Liver (tissue), 8 donors: ENCODE measurements at regions not wholly inside any gene's neighbourhood (a gene's known extent, or its start where the extent isn't known, plus 50 kb on each side); places are given as distances from the start of the nearest gene placed in this dataset.

Experiments
- DNase-seq: peaks from one replicate; pipeline ENCODE4 v3.0.0-alpha.2; 2017; ENCODE audit warnings: low spot score
- H3K27ac ChIP-seq, 2 donors: one replicate each; pipeline ENCODE4 v1.7.0; 2013; ENCODE audit warnings: inconsistent platforms in 2 of 2, low read length in 2 of 2, control low read depth in 1 of 2, low read depth in 1 of 2, mild to moderate bottlenecking in 1 of 2
- H3K27me3 ChIP-seq, 4 donors: one replicate each; pipeline versions ENCODE4 v1.6.1 to v1.7.0; 2013; ENCODE audit warnings: low read length in 3 of 4, inconsistent platforms in 1 of 4, mild to moderate bottlenecking in 1 of 4, moderate library complexity in 1 of 4; ENCODE audit not compliant: control insufficient read depth in 4 of 4, insufficient read depth in 4 of 4
- H3K36me3 ChIP-seq, 4 donors: one replicate each; pipeline versions ENCODE4 v1.6.1 to v1.7.0; 2013; ENCODE audit warnings: low read length in 3 of 4, mild to moderate bottlenecking in 3 of 4, low read depth in 1 of 4, moderate library complexity in 1 of 4; ENCODE audit not compliant: control insufficient read depth in 4 of 4, insufficient read depth in 3 of 4
- H3K4me1 ChIP-seq, 4 donors: one replicate each; pipeline versions ENCODE4 v1.6.1 to v1.7.0; 2013; ENCODE audit warnings: low read length in 3 of 4, mild to moderate bottlenecking in 3 of 4, moderate library complexity in 1 of 4; ENCODE audit not compliant: control insufficient read depth in 4 of 4, insufficient read depth in 4 of 4
- H3K4me3 ChIP-seq, 3 donors: one replicate each; pipeline versions ENCODE4 v1.6.1 to v1.7.0; 2013; ENCODE audit warnings: low read length in 3 of 3, control low read depth in 1 of 3, low read depth in 1 of 3, mild to moderate bottlenecking in 1 of 3
- H3K9ac ChIP-seq, 2 donors: one replicate each; pipeline ENCODE4 v1.7.0; 2013; ENCODE audit warnings: low read length in 2 of 2, mild to moderate bottlenecking in 2 of 2, moderate library complexity in 2 of 2, control low read depth in 1 of 2, low read depth in 1 of 2
- H3K9me3 ChIP-seq, 4 donors: one replicate each; pipeline versions ENCODE4 v1.6.1 to v1.7.0; 2013; ENCODE audit warnings: low read length in 3 of 4; ENCODE audit not compliant: control insufficient read depth in 4 of 4
- CTCF ChIP-seq: fragments of 150-350 bp; IDR thresholded peaks from 2 replicates; pipeline ENCODE4 v1.5.1; 2017; ENCODE audit warnings: improper control_type of control experiment, low read depth, low read length; ENCODE audit not compliant: missing input control
- EGR1 ChIP-seq, 2 donors: IDR thresholded peaks; 2 replicates each; pipeline ENCODE4 v1.6.1; 2016 to 2018; ENCODE audit warnings: antibody characterized with exemption in 2 of 2, low read depth in 2 of 2
- FOXA1 ChIP-seq: IDR thresholded peaks from 2 replicates; pipeline ENCODE4 v1.6.1; 2016; ENCODE audit warnings: antibody characterized with exemption
- FOXA2 ChIP-seq: IDR thresholded peaks from 2 replicates; pipeline ENCODE4 v1.6.1; 2016; ENCODE audit warnings: antibody characterized with exemption
- GABPA ChIP-seq, 2 donors: IDR thresholded peaks in 1 of 2; conservative IDR thresholded peaks in 1 of 2; 2 replicates each; pipeline ENCODE4 v1.6.1; 2016; ENCODE audit warnings: antibody characterized with exemption in 2 of 2, mild to moderate bottlenecking in 1 of 2, moderate library complexity in 1 of 2
- HNF4A ChIP-seq, 2 donors: conservative IDR thresholded peaks; 2 replicates each; pipeline ENCODE4 v1.6.1; 2016; ENCODE audit warnings: antibody characterized with exemption in 2 of 2, mild to moderate bottlenecking in 2 of 2
- JUND ChIP-seq, 2 donors: IDR thresholded peaks; 2 replicates each; pipeline ENCODE4 v1.6.1; 2016; ENCODE audit warnings: antibody characterized with exemption in 2 of 2
- NR2F2 ChIP-seq: IDR thresholded peaks from 2 replicates; pipeline ENCODE4 v1.6.1; 2016; ENCODE audit warnings: antibody characterized with exemption
- RAD21 ChIP-seq, 2 donors: IDR thresholded peaks; 2 replicates each; pipeline ENCODE4 v1.6.1; 2016; ENCODE audit warnings: antibody characterized with exemption in 2 of 2, mild to moderate bottlenecking in 2 of 2
- RXRA ChIP-seq, 2 donors: IDR thresholded peaks; 2 replicates each; pipeline ENCODE4 v1.6.1; 2017 to 2018; ENCODE audit warnings: antibody characterized with exemption in 2 of 2, mild to moderate bottlenecking in 1 of 2
- TAF1 ChIP-seq: conservative IDR thresholded peaks from 2 replicates; pipeline ENCODE4 v1.6.1; 2016; ENCODE audit warnings: antibody characterized with exemption, mild to moderate bottlenecking
- WGBS: extraction: QIAGEN DNeasy Blood & Tissue Kit; methylation state at CpG from one replicate; pipeline ENCODE4 v1.1.7; 2013; 5-methylcytosine and 5-hydroxymethylcytosine counted together
- TF ChIP-seq, protein P1 (sequence below): IDR thresholded peaks from 2 replicates; pipeline ENCODE4 v1.6.1; 2016; ENCODE audit warnings: antibody characterized with exemption
- TF ChIP-seq, protein P2 (sequence below): IDR thresholded peaks from 2 replicates; pipeline ENCODE4 v1.6.1; 2016; ENCODE audit warnings: antibody characterized with exemption, mild to moderate bottlenecking
- TF ChIP-seq, protein P3 (sequence below): IDR thresholded peaks from 2 replicates; pipeline ENCODE4 v1.6.1; 2016; ENCODE audit warnings: antibody characterized with exemption
- donor health status: healthy.
- donor health status: healthy.
- donor health status: healthy.
- donor health status: healthy.
- donor health status: healthy.

DNA sequence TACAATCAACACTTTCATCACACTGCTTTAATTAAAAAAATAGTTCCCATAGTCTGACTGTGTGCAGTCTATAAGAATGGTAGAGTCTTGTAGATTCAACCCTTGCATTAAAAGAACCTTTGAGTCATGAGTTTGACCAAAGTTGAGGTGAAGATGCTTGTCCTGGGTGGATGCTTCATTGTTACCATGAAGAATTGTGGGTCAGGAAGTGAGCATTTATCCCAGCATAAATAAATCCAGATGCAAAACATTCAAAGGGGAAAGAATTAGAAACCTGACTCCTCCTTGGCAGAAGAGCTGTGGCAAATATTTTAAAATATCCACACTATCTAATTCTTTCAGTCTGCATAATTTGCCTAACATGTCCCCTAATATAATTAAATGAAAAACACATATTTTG, 72.9 kb upstream of the SPAG17 start:
- no peak overlapping the region for H3K27ac ChIP-seq
- TF ChIP-seq TAF1 (no peak), NR2F2 (no peak), CTCF (no peak), FOXA2 (no peak), GABPA (IDR thresholded peaks at IDR 0.05 in 1 of 2, conservative IDR thresholded peaks at IDR 0.05 in 1 of 2) (no peak), RAD21 (IDR thresholded peaks at IDR 0.05) (no peak), FOXA1 (no peak), RXRA (IDR thresholded peaks at IDR 0.05) (no peak), EGR1 (IDR thresholded peaks at IDR 0.05; ENCODE audit: low read depth in 2 of 2) (no peak), HNF4A (conservative IDR thresholded peaks at IDR 0.05) (no peak)
- TF ChIP-seq, protein P1, sequence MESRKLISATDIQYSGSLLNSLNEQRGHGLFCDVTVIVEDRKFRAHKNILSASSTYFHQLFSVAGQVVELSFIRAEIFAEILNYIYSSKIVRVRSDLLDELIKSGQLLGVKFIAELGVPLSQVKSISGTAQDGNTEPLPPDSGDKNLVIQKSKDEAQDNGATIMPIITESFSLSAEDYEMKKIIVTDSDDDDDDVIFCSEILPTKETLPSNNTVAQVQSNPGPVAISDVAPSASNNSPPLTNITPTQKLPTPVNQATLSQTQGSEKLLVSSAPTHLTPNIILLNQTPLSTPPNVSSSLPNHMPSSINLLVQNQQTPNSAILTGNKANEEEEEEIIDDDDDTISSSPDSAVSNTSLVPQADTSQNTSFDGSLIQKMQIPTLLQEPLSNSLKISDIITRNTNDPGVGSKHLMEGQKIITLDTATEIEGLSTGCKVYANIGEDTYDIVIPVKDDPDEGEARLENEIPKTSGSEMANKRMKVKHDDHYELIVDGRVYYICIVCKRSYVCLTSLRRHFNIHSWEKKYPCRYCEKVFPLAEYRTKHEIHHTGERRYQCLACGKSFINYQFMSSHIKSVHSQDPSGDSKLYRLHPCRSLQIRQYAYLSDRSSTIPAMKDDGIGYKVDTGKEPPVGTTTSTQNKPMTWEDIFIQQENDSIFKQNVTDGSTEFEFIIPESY = no peak
- TF ChIP-seq, protein P2, sequence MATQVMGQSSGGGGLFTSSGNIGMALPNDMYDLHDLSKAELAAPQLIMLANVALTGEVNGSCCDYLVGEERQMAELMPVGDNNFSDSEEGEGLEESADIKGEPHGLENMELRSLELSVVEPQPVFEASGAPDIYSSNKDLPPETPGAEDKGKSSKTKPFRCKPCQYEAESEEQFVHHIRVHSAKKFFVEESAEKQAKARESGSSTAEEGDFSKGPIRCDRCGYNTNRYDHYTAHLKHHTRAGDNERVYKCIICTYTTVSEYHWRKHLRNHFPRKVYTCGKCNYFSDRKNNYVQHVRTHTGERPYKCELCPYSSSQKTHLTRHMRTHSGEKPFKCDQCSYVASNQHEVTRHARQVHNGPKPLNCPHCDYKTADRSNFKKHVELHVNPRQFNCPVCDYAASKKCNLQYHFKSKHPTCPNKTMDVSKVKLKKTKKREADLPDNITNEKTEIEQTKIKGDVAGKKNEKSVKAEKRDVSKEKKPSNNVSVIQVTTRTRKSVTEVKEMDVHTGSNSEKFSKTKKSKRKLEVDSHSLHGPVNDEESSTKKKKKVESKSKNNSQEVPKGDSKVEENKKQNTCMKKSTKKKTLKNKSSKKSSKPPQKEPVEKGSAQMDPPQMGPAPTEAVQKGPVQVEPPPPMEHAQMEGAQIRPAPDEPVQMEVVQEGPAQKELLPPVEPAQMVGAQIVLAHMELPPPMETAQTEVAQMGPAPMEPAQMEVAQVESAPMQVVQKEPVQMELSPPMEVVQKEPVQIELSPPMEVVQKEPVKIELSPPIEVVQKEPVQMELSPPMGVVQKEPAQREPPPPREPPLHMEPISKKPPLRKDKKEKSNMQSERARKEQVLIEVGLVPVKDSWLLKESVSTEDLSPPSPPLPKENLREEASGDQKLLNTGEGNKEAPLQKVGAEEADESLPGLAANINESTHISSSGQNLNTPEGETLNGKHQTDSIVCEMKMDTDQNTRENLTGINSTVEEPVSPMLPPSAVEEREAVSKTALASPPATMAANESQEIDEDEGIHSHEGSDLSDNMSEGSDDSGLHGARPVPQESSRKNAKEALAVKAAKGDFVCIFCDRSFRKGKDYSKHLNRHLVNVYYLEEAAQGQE = no peak
- TF ChIP-seq, protein P3, sequence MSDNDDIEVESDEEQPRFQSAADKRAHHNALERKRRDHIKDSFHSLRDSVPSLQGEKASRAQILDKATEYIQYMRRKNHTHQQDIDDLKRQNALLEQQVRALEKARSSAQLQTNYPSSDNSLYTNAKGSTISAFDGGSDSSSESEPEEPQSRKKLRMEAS = no peak
- H3K9ac ChIP-seq = no peak overlapping the region
- H3K27me3 ChIP-seq = no peaks in the 10 kb centered on the region
- no peaks in the 10 kb centered on the region for H3K36me3 ChIP-seq
- H3K9me3 ChIP-seq = no peaks in the 10 kb centered on the region
- no peak overlapping the region for H3K4me3 ChIP-seq
- no peak for DNase-seq
- H3K4me1 ChIP-seq = no peaks in the 10 kb centered on the region

DNA sequence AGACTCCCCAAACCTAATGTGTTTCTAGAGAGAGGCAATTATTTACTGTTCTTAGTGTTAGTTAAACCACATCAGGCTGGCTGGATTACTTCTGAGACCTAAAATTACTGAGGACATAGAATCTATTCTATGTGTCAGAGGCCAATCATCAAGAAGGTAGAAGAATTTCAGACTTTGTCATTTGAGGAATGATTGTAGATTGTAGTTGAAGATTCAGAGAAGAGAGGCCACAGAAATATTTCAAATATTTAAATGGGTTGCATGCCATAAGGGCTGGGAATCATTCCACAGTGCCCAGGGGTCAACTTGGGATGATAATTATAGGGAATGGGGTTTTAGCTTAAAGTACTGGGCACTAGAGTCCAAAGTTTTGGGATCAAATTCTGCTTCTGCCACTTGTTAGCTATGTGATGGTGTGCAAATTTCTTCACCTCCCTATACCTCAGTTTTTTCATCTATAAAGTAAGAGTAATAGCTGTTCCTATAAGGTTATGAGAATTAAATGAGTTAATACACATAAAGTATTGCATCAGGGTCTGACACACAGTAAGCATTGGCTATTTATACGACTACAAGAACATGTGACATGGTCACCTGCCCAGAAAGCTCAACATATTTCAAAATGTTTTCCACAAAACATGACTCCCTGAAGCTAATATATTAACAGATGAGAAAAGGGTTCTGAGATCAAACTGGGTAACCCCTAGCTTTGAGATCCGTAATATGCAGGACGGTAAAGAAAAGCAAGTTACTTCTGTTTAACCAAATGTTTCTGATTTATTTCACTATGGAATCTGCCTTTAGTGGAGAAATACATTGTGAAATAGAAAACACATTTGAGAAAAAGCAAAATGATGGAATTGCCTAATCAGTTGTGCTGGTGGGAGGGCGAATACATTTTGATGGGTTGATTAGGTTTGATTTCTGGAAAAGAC, 69.7 kb upstream of the SPAG17 start:
- Histone ChIP-seq H3K9ac (no peak overlapping the region), H3K4me3 (no peak overlapping the region), H3K27me3 (no peaks in the 10 kb centered on the region), H3K36me3 (no peaks in the 10 kb centered on the region), H3K27ac (no peak overlapping the region), H3K4me1 (no peaks in the 10 kb centered on the region), H3K9me3 (no peaks in the 10 kb centered on the region)
- DNase-seq = no peak
- WGBS = 86% methylated on average over 4 of the region's 4 CpGs
- TF ChIP-seq NR2F2 (no peak), RAD21 (IDR thresholded peaks at IDR 0.05) (no peak), JUND (IDR thresholded peaks at IDR 0.05) (no peak), RXRA (IDR thresholded peaks at IDR 0.05) (no peak)
- TF ChIP-seq, protein P2 = no peak
- TF ChIP-seq, protein P1 = no peak
